ENCODE measurements at regions not wholly inside any gene's neighbourhood (a gene's known extent, or its start where the extent isn't known, plus 50 kb on each side); places are given as distances from the start of the nearest gene placed in this dataset.
"Not testable (repeated sequence)": the region's sequence is repeated elsewhere in the genome, so short reads cannot be mapped to it uniquely, and the experiment has no call there.

GRCh38 chr5:115423541-115423940 is 121.0 kb downstream of the FEM1C start:
- no peak for TF ChIP-seq CTCF (conservative IDR thresholded peaks at IDR 0.05; ENCODE audit: low read length)
- H3K4me3 ChIP-seq (ENCODE audit: low read length), result no peak overlapping the region
- no peak for DNase-seq (ENCODE audit: low read depth)

GRCh38 chr5:115423051-115423450 is 121.5 kb downstream of the FEM1C start:
- DNase-seq (ENCODE audit: low read depth), result no peak
- no peak overlapping the region for H3K4me3 ChIP-seq (ENCODE audit: low read length)
- no peak for TF ChIP-seq CTCF (conservative IDR thresholded peaks at IDR 0.05; ENCODE audit: low read length)

GRCh38 chr5:115420812-115421211 is 123.8 kb downstream of the FEM1C start:
- DNase-seq (ENCODE audit: low read depth); H3K4me3 ChIP-seq (ENCODE audit: low read length): not testable (repeated sequence)

GRCh38 chr5:115419846-115420585 is 123.6 kb upstream of the CCDC112 start:
- no peak for TF ChIP-seq CTCF (conservative IDR thresholded peaks at IDR 0.05; ENCODE audit: low read length)
- H3K4me3 ChIP-seq (ENCODE audit: low read length), result no peak overlapping the region
- peak; percentile 93 for DNase-seq (ENCODE audit: low read depth)

- TF ChIP-seq CTCF (conservative IDR thresholded peaks at IDR 0.05; ENCODE audit: low read length), result no peak
- H3K4me3 ChIP-seq (ENCODE audit: low read length), result no peak overlapping the region
- DNase-seq (ENCODE audit: low read depth), result no peak
Measured at GRCh38 chr5:115418788-115419187, 122.3 kb upstream of the CCDC112 start.

GRCh38 chr5:115417076-115417475 is 120.6 kb upstream of the CCDC112 start:
- TF ChIP-seq CTCF (conservative IDR thresholded peaks at IDR 0.05; ENCODE audit: low read length), result no peak
- no peak for DNase-seq (ENCODE audit: low read depth)
- H3K4me3 ChIP-seq (ENCODE audit: low read length), result no peak overlapping the region

GRCh38 chr5:115415143-115415491 is 118.7 kb upstream of the CCDC112 start:
- no peak overlapping the region for H3K4me3 ChIP-seq (ENCODE audit: low read length)
- no peak for TF ChIP-seq CTCF (conservative IDR thresholded peaks at IDR 0.05; ENCODE audit: low read length)
- DNase-seq (ENCODE audit: low read depth), result peak; percentile 31

Data from AG10803 (cell line).